Aorta (tissue), 5 donors: ENCODE measurements at regions not wholly inside any gene's neighbourhood (a gene's known extent, or its start where the extent isn't known, plus 50 kb on each side); places are given as distances from the start of the nearest gene placed in this dataset.

ENCODE experiments used
- ATAC-seq: fragments of 200-7000 bp; cut with Tn5 transposase; one replicate; pipeline ENCODE4 v1.9.1; 2022; ENCODE audit warnings: moderate library complexity; ENCODE audit not compliant: low FRiP score
- DNase-seq, 2 donors: peaks; one replicate each; pipeline ENCODE4 v3.0.0-alpha.2; 2020
- H3K27ac ChIP-seq, 2 donors: one replicate each; pipeline ENCODE4 v1.5.1; 2013; ENCODE audit warnings: low read length in 2 of 2, mild to moderate bottlenecking in 2 of 2, moderate library complexity in 2 of 2, control low read depth in 1 of 2, inconsistent platforms in 1 of 2, low read depth in 1 of 2
- H3K27me3 ChIP-seq, 2 donors: one replicate each; pipeline ENCODE4 v1.6.1; 2013; ENCODE audit warnings: control low read depth in 1 of 2, low read length in 1 of 2, mild to moderate bottlenecking in 1 of 2, moderate library complexity in 1 of 2; ENCODE audit not compliant: insufficient read depth in 2 of 2, control insufficient read depth in 1 of 2
- H3K36me3 ChIP-seq, 2 donors: one replicate each; pipeline ENCODE4 v1.6.1; 2013; ENCODE audit warnings: control low read depth in 1 of 2, low read length in 1 of 2, mild to moderate bottlenecking in 1 of 2; ENCODE audit not compliant: insufficient read depth in 2 of 2, control insufficient read depth in 1 of 2
- H3K4me1 ChIP-seq, 2 donors: one replicate each; pipeline ENCODE4 v1.6.1; 2013; ENCODE audit warnings: low read length in 2 of 2, control low read depth in 1 of 2, mild to moderate bottlenecking in 1 of 2, moderate library complexity in 1 of 2; ENCODE audit not compliant: insufficient read depth in 2 of 2, control insufficient read depth in 1 of 2
- H3K4me3 ChIP-seq, 2 donors: one replicate each; pipeline ENCODE4 v1.5.1; 2013; ENCODE audit warnings: low read length in 2 of 2, control low read depth in 1 of 2, mild to moderate bottlenecking in 1 of 2
- H3K9me3 ChIP-seq: one replicate; pipeline ENCODE4 v1.6.1; 2013; ENCODE audit warnings: mild to moderate bottlenecking, low read length; ENCODE audit not compliant: control insufficient read depth
- WGBS, 2 donors: extraction: QIAGEN DNeasy Blood & Tissue Kit; methylation state at CpG; one replicate each; pipeline ENCODE4 v1.1.7; 2013; 5-methylcytosine and 5-hydroxymethylcytosine counted together
- intact Hi-C, 2 donors: fragments of 100-400 bp; cut with DNase I; formaldehyde crosslinking; loops; one replicate each; pipeline versions ENCODE4 v1.14.2 to v1.15.0; 2022
- donor health status: healthy with polysubstance abuse.
- donor health status: Bipolar disorder and iron deficiency.
- donor health status: DM: no; HTN: no; CAD: no.
- donor health status: DM: no; HTN: no; CAD: no.
- donor health status: DM: yes; HTN: yes; CAD: no.

DNA sequence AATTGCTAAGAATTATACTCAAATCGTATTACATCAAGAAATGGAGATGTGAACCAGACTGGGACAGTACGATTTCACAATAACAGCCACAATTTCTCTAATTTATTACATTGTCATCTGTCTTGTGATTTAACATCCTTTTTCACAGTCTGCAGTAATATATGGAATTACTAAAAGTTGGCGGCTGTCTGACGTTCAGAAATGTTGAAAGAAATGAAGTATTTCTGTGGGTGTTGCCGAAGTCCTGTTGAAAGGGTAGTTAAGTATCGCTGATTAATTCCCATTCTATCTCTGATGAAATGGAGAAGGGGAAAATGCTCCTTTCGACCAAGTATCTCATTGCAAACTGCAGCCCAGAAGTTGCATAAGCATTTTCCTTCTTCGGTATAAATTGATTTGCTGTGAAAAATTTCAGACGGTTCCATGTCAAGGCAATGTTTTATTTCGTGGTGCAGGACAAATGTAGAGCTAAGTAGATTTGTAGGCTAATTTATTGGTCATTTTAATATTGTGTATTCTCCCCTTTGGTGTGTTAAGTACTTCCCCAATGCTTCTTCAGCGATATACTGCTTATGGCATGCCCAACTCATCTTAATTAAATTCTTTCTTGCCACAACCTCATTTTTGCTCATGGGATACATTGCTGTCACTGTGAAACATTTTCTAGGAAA lies 775.2 kb upstream of the RBFOX1 start:
- H3K27ac ChIP-seq, result no peak overlapping the region
- no peaks in the 10 kb centered on the region for H3K9me3 ChIP-seq
- DNase-seq (no peak), ATAC-seq (no peak)
- WGBS, 2 donors, result 38 to 50% methylated on average over 11 of the region's 11 CpGs
- H3K27me3 ChIP-seq, result no peaks in the 10 kb centered on the region
- H3K4me1 ChIP-seq, result no peaks in the 10 kb centered on the region
- intact Hi-C loops, result no loop called here
- no peaks in the 10 kb centered on the region for H3K36me3 ChIP-seq
- no peak overlapping the region for H3K4me3 ChIP-seq

DNA sequence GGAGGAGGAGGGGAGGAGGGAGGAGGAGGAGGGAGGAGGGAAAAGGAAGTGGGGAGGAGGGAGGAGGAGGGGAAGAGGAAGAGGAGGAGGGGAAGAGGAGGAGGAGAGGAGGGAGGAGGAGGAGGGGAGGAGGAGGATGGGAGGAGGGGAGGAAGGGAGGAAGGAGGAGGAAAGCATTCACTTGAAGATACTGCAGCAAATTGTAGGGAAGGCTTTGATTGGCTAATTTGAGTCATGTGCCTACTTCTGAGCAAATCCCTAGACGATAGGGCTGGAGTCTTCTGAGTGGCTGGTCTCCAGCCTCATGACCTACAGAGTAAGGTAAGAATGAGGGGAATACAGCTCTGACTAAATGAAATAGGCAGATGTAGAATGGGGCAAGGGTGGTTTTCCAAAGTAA lies 783.2 kb upstream of the RBFOX1 start:
- H3K27me3 ChIP-seq, result no peaks in the 10 kb centered on the region
- H3K27ac ChIP-seq, result no peak overlapping the region
- intact Hi-C loops, result no loop called here
- H3K9me3 ChIP-seq, result no peaks in the 10 kb centered on the region
- no peak overlapping the region for H3K4me3 ChIP-seq
- no peaks in the 10 kb centered on the region for H3K36me3 ChIP-seq
- ATAC-seq (no peak), DNase-seq (no peak)
- H3K4me1 ChIP-seq, result no peaks in the 10 kb centered on the region
- WGBS, 2 donors, result 78 to 80% methylated on average over 1 of the region's 1 CpG

DNA sequence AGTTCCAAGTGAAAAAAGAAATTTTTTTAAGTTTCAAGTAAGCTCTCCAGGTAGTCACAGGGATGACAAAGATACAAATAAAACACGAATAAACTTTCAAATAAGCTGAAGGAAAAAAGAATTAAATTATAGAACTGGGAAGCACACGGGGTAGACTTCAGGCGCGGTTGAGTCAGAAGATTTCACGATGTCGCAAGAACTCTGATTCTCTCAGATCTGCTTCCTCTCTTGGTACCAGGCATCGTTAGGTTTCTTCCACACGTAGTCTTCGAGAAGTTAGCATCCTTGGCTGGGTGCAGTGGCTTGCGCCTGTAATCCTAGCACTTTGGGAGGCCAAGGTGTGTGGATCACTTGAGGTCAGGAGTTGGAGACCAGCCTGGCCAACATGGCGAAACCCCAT lies 784.1 kb upstream of the RBFOX1 start:
- no peak overlapping the region for H3K27ac ChIP-seq
- H3K27me3 ChIP-seq, result no peaks in the 10 kb centered on the region
- H3K9me3 ChIP-seq, result no peaks in the 10 kb centered on the region
- H3K36me3 ChIP-seq, result no peaks in the 10 kb centered on the region
- DNase-seq, result no peak
- intact Hi-C loops, result no loop called here
- 91 to 94% methylated on average over 11 of the region's 11 CpGs for WGBS, 2 donors
- no peaks in the 10 kb centered on the region for H3K4me1 ChIP-seq
- no peak for ATAC-seq
- no peak overlapping the region for H3K4me3 ChIP-seq

DNA sequence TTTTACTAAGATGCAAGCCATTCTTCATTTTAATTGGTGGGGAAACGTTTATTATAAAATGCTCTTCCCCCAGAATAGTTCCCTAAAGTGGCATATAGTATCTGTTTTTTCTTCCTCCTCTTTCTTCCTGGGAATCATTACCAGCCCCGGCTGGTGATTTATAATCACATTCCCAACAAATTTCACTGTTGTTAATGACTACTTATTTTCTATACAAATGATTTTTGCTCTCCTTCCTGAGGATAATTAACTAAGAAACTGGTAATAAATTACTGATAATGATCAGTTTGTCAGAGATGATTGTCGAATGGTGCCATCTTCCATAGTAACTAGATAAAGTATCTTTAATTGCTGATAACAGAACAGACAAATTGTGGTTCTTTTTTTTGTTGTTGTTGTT lies 785.5 kb upstream of the RBFOX1 start:
- intact Hi-C loops, result no loop called here
- Histone ChIP-seq H3K36me3 (no peaks in the 10 kb centered on the region), H3K27ac (no peak overlapping the region), H3K4me3 (no peak overlapping the region), H3K9me3 (no peaks in the 10 kb centered on the region), H3K4me1 (no peaks in the 10 kb centered on the region), H3K27me3 (no peaks in the 10 kb centered on the region)
- ATAC-seq, result no peak
- WGBS, 2 donors, result 51 to 52% methylated on average over 3 of the region's 3 CpGs
- DNase-seq, result no peak

DNA sequence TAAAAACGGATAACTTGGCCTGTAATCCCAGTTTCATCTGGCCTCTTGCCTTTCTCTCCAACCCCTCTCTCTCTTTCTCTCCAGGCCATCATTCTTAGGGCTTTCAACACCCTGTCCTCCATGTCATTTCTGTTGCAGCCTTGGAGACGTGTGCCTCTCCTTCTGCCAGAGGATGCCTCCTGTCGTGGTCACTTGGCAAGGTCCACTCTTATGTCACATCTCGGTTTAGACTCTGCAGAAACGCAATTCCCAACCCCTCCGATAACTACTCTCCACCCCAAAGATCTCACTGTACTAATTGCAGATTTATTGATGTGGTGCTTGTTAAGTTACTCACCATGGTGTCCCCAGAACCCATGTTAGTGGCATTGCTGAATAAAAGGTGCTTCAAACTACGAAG lies 787.3 kb upstream of the RBFOX1 start:
- H3K4me1 ChIP-seq, result no peaks in the 10 kb centered on the region
- intact Hi-C loops, result no loop called here
- H3K4me3 ChIP-seq, result no peak overlapping the region
- no peaks in the 10 kb centered on the region for H3K27me3 ChIP-seq
- ATAC-seq, result no peak
- no peaks in the 10 kb centered on the region for H3K36me3 ChIP-seq
- no peaks in the 10 kb centered on the region for H3K9me3 ChIP-seq
- no peak for DNase-seq
- 77 to 83% methylated on average over 7 of the region's 7 CpGs for WGBS, 2 donors
- no peak overlapping the region for H3K27ac ChIP-seq

DNA sequence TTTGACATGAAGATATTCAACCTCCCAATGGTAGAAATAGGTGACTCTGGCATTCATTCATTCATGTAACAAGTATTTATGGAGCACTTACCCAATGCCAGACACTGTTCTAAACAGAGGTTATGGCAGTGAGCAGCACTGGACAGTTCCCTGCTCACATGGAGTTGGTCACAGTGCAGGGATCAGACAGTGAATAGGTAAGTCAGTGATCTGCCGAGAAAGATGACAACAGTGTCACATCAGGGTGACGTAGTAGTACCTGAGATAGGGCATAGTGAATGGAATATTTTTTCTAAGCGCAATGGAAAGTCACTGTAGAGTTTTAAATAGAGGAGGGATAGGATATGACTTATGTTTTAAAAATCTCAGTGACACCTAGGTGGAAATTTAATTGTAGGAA lies 791.4 kb upstream of the RBFOX1 start:
- no peaks in the 10 kb centered on the region for H3K4me1 ChIP-seq
- ATAC-seq (no peak), DNase-seq (no peak)
- no peak overlapping the region for H3K4me3 ChIP-seq
- WGBS, 2 donors, result 71 to 75% methylated on average over 3 of the region's 3 CpGs
- intact Hi-C loops, result no loop called here
- no peak overlapping the region for H3K27ac ChIP-seq
- peaks cover 1% of the 10 kb centered on the region for H3K9me3 ChIP-seq
- H3K36me3 ChIP-seq, result no peaks in the 10 kb centered on the region
- no peaks in the 10 kb centered on the region for H3K27me3 ChIP-seq

DNA sequence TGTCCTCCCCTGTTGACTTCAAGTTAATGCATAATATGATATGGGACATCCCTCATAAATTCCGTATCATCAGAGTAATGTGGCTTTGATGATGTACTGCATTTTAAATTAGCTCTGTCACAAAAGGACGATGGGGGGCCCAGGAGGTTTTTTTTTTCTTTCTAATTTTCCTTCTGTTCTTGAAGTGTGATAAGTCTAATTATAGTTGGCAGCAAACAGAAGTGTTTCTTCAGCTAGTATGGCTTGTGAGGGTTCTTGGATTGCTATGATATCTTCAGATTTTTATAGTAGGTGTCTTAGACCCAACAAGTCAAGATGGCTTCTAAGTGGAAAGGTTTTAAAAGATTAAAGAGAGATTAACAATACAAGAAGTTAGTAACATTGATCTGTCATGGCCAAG lies 796.2 kb upstream of the RBFOX1 start:
- Histone ChIP-seq H3K4me1 (no peaks in the 10 kb centered on the region), H3K27me3 (no peaks in the 10 kb centered on the region), H3K9me3 (peaks cover 1% of the 10 kb centered on the region), H3K36me3 (no peaks in the 10 kb centered on the region), H3K4me3 (no peak overlapping the region), H3K27ac (no peak overlapping the region)
- DNase-seq (no peak), ATAC-seq (no peak)
- intact Hi-C loops, result no loop called here
- WGBS, 2 donors, result 57 to 71% methylated on average over 2 of the region's 2 CpGs

DNA sequence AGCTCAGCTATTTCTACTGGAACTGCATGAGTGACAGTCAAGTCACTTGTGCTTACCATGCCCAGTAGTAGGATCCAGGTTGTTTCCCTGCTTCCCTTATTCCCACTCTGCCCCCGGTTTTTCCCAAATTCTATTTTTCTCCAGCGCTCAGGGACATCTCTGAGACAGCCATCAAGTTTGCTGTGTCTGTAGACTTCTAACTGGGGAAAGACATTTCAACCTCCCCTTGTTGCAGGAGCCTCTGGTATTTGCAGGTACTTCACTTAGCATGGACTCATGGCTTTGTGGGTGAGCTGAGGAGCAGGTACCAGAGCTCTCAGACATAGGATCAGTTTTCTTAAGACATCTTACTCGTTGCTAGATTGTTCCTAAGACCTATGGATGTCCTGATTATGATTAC lies 801.6 kb upstream of the RBFOX1 start:
- no peaks in the 10 kb centered on the region for H3K27me3 ChIP-seq
- no peak overlapping the region for H3K4me3 ChIP-seq
- 71 to 73% methylated on average over 3 of the region's 3 CpGs for WGBS, 2 donors
- no peaks in the 10 kb centered on the region for H3K9me3 ChIP-seq
- H3K36me3 ChIP-seq, result no peaks in the 10 kb centered on the region
- no peak for DNase-seq
- intact Hi-C loops, result no loop called here
- H3K27ac ChIP-seq, result no peak overlapping the region
- H3K4me1 ChIP-seq, result no peaks in the 10 kb centered on the region
- ATAC-seq, result no peak

DNA sequence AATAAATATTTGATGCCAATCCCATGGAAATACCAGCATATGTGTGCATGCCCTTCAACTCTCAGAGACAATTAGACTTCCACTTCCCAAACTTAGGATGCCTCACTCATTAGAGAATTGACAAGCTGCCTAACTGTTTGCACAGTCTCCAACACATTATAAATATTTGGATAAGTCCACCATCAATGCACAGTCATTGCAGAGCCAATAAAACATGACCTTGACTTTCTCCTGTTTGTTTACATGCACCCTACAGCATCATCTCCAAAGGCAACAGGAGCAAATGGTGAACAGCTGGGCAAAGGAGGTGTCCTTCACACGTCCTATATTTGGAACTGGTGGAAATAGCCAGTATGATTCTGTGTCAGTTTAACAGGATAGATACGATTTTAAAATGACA lies 804.4 kb upstream of the RBFOX1 start:
- Histone ChIP-seq H3K9me3 (no peaks in the 10 kb centered on the region), H3K4me1 (no peaks in the 10 kb centered on the region), H3K27ac (no peak overlapping the region), H3K36me3 (no peaks in the 10 kb centered on the region), H3K4me3 (no peak overlapping the region), H3K27me3 (no peaks in the 10 kb centered on the region)
- intact Hi-C loops, result no loop called here
- ATAC-seq (no peak), DNase-seq (no peak)
- WGBS, 2 donors, result 45 to 56% methylated on average over 2 of the region's 2 CpGs
